K562 (cell line): ENCODE measurements at regions not wholly inside any gene's neighbourhood (a gene's known extent, or its start where the extent isn't known, plus 50 kb on each side); places are given as distances from the start of the nearest gene placed in this dataset.

Experiments used
- ADNP ChIP-seq: fragments of 200-800 bp; sonication (Bioruptor generic); IDR thresholded peaks from 2 replicates; pipeline ENCODE4 v1.6.1; 2016; ENCODE audit warnings: missing genetic modification characterization, missing compliant biosample characterization
- COPS2 ChIP-seq: fragments of 450-650 bp; conservative IDR thresholded peaks from 2 replicates; pipeline ENCODE4 v1.6.1; 2016; ENCODE audit warnings: mild to moderate bottlenecking, moderate library complexity
- EWSR1 ChIP-seq: fragments of 450-650 bp; IDR thresholded peaks from 2 replicates; pipeline ENCODE4 v1.6.1; 2018; ENCODE audit warnings: borderline replicate concordance, mild to moderate bottlenecking, low read depth, moderate library complexity; ENCODE audit not compliant: partially characterized antibody
- JUNB ChIP-seq: fragments of 450-650 bp; formaldehyde crosslinking; conservative IDR thresholded peaks from 2 replicates; pipeline ENCODE4 v1.4.0; 2020; ENCODE audit warnings: mild to moderate bottlenecking
- RBM15 ChIP-seq: fragments of 200-400 bp; formaldehyde crosslinking; IDR thresholded peaks from 2 replicates; pipeline ENCODE4 v1.6.1; 2018; ENCODE audit warnings: mild to moderate bottlenecking, low read length, moderate library complexity; ENCODE audit not compliant: insufficient read depth
- SMARCA5 ChIP-seq: fragments of 450-650 bp; IDR thresholded peaks from 2 replicates; pipeline ENCODE4 v1.6.1; 2016
- STAT5B ChIP-seq: fragments of 250-450 bp; sonication (Bioruptor Pico); IDR thresholded peaks from 2 replicates; pipeline ENCODE4 v1.8.0; 2021; ENCODE audit warnings: mild to moderate bottlenecking, inconsistent platforms
- SUPT5H ChIP-seq: fragments of 450-650 bp; IDR thresholded peaks from 2 replicates; pipeline ENCODE4 v1.6.1; 2016
- TAF9B ChIP-seq: fragments of 450-650 bp; IDR thresholded peaks from 2 replicates; pipeline ENCODE4 v1.6.1; 2018; ENCODE audit warnings: mild to moderate bottlenecking; ENCODE audit not compliant: partially characterized antibody
- ZNF316 ChIP-seq: fragments of 450-650 bp; IDR thresholded peaks from 2 replicates; pipeline ENCODE4 v1.6.1; 2016
- TF ChIP-seq, protein P1 (sequence below): fragments of 450-650 bp; IDR thresholded peaks from 2 replicates; pipeline ENCODE4 v1.6.1; 2016; ENCODE audit warnings: low read depth
- TF ChIP-seq, protein P2 (sequence below): fragments of 150-350 bp; IDR thresholded peaks from 2 replicates; pipeline ENCODE4 v1.6.1; 2014; ENCODE audit warnings: low read depth, mild to moderate bottlenecking, low read length, borderline replicate concordance
- TF ChIP-seq, protein P3 (sequence below): fragments of 250-450 bp; sonication (Bioruptor Pico); IDR thresholded peaks from 2 replicates; pipeline ENCODE4 v1.5.0; 2020; ENCODE audit warnings: mild to moderate bottlenecking, borderline replicate concordance

DNA sequence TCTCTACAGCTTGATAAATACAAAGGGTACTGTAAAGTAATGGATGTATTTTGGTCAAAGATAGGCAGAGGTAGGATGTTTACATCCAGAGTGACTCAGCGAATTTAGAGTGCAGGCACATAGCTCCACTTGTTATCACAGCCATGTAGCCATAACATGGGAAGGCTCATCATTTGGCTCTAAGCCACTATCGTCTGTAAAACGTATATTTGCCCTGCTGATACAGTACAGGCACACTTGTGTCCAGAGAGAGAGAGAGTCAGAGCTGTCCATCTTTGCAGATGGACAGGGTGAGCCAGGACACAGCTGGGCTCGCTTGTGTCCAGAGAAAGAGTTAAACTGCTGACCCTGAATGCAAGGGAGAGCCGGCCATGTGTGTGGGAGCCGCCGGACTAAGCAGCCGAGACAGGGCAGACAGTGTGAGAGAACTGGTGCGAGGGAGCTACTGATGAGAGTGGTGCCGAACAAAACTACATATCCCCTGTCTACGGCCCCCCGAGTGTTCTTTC lies 619.0 kb downstream of the DOK5 start (continued):
- TF ChIP-seq, protein P1, sequence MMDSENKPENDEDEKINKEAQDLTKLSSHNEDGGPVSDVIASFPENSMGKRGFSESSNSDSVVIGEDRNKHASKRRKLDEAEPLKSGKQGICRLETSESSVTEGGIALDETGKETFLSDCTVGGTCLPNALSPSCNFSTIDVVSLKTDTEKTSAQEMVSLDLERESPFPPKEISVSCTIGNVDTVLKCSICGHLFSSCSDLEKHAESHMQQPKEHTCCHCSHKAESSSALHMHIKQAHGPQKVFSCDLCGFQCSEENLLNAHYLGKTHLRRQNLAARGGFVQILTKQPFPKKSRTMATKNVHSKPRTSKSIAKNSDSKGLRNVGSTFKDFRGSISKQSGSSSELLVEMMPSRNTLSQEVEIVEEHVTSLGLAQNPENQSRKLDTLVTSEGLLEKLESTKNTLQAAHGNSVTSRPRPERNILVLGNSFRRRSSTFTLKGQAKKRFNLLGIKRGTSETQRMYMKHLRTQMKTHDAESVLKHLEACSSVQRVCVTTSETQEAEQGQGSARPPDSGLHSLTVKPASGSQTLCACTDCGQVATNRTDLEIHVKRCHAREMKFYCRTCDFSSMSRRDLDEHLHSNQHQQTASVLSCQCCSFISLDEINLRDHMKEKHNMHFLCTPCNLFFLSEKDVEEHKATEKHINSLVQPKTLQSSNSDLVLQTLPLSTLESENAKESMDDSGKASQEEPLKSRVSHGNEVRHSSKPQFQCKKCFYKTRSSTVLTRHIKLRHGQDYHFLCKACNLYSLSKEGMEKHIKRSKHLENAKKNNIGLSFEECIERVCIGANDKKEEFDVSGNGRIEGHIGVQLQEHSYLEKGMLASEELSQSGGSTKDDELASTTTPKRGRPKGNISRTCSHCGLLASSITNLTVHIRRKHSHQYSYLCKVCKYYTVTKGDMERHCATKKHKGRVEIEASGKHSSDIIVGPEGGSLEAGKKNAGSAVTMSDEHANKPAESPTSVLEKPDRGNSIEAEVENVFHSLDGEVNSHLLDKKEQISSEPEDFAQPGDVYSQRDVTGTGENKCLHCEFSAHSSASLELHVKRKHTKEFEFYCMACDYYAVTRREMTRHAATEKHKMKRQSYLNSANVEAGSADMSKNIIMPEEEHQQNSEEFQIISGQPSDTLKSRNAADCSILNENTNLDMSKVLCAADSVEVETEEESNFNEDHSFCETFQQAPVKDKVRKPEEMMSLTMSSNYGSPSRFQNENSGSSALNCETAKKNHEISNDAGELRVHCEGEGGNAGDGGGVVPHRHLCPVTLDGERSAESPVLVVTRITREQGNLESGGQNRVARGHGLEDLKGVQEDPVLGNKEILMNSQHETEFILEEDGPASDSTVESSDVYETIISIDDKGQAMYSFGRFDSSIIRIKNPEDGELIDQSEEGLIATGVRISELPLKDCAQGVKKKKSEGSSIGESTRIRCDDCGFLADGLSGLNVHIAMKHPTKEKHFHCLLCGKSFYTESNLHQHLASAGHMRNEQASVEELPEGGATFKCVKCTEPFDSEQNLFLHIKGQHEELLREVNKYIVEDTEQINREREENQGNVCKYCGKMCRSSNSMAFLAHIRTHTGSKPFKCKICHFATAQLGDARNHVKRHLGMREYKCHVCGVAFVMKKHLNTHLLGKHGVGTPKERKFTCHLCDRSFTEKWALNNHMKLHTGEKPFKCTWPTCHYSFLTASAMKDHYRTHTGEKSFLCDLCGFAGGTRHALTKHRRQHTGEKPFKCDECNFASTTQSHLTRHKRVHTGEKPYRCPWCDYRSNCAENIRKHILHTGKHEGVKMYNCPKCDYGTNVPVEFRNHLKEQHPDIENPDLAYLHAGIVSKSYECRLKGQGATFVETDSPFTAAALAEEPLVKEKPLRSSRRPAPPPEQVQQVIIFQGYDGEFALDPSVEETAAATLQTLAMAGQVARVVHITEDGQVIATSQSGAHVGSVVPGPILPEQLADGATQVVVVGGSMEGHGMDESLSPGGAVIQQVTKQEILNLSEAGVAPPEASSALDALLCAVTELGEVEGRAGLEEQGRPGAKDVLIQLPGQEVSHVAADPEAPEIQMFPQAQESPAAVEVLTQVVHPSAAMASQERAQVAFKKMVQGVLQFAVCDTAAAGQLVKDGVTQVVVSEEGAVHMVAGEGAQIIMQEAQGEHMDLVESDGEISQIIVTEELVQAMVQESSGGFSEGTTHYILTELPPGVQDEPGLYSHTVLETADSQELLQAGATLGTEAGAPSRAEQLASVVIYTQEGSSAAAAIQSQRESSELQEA, result no peak
- TF ChIP-seq SMARCA5, result 0 out of 2 replicates have a peak, but pooled peaks have one; percentile 28
- TF ChIP-seq COPS2, result no peak
- no peak for TF ChIP-seq SUPT5H
- TF ChIP-seq, protein P2, sequence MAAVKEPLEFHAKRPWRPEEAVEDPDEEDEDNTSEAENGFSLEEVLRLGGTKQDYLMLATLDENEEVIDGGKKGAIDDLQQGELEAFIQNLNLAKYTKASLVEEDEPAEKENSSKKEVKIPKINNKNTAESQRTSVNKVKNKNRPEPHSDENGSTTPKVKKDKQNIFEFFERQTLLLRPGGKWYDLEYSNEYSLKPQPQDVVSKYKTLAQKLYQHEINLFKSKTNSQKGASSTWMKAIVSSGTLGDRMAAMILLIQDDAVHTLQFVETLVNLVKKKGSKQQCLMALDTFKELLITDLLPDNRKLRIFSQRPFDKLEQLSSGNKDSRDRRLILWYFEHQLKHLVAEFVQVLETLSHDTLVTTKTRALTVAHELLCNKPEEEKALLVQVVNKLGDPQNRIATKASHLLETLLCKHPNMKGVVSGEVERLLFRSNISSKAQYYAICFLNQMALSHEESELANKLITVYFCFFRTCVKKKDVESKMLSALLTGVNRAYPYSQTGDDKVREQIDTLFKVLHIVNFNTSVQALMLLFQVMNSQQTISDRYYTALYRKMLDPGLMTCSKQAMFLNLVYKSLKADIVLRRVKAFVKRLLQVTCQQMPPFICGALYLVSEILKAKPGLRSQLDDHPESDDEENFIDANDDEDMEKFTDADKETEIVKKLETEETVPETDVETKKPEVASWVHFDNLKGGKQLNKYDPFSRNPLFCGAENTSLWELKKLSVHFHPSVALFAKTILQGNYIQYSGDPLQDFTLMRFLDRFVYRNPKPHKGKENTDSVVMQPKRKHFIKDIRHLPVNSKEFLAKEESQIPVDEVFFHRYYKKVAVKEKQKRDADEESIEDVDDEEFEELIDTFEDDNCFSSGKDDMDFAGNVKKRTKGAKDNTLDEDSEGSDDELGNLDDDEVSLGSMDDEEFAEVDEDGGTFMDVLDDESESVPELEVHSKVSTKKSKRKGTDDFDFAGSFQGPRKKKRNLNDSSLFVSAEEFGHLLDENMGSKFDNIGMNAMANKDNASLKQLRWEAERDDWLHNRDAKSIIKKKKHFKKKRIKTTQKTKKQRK, result no peak
- TF ChIP-seq STAT5B (CRISPR knock-in tag), result no peak
- TF ChIP-seq ADNP (tag), result no peak
- peak; percentile 97 for TF ChIP-seq ZNF316
- TF ChIP-seq RBM15, result no peak
- TF ChIP-seq EWSR1, result no peak
- TF ChIP-seq TAF9B, result peak; percentile 37
- TF ChIP-seq JUNB (CRISPR knock-in tag), result no peak
- TF ChIP-seq, protein P3, sequence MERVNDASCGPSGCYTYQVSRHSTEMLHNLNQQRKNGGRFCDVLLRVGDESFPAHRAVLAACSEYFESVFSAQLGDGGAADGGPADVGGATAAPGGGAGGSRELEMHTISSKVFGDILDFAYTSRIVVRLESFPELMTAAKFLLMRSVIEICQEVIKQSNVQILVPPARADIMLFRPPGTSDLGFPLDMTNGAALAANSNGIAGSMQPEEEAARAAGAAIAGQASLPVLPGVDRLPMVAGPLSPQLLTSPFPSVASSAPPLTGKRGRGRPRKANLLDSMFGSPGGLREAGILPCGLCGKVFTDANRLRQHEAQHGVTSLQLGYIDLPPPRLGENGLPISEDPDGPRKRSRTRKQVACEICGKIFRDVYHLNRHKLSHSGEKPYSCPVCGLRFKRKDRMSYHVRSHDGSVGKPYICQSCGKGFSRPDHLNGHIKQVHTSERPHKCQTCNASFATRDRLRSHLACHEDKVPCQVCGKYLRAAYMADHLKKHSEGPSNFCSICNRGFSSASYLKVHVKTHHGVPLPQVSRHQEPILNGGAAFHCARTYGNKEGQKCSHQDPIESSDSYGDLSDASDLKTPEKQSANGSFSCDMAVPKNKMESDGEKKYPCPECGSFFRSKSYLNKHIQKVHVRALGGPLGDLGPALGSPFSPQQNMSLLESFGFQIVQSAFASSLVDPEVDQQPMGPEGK (CRISPR knock-in tag), result no peak
